Stimulated activated CD4-positive, alpha-beta T cell treated with anti-CD3 and anti-CD28 coated beads, Interleukin-1b, Interleukin-23, amount 100 ng/mL, for 48 hours (primary cell): ENCODE measurements at regions not wholly inside any gene's neighbourhood (a gene's known extent, or its start where the extent isn't known, plus 50 kb on each side); places are given as distances from the start of the nearest gene placed in this dataset.
"Not testable (repeated sequence)": the region's sequence is repeated elsewhere in the genome, so short reads cannot be mapped to it uniquely, and the experiment has no call there.

Source experiments
- DNase-seq: peaks from one replicate; pipeline ENCODE4 v3.0.0-alpha.2; 2020

DNA sequence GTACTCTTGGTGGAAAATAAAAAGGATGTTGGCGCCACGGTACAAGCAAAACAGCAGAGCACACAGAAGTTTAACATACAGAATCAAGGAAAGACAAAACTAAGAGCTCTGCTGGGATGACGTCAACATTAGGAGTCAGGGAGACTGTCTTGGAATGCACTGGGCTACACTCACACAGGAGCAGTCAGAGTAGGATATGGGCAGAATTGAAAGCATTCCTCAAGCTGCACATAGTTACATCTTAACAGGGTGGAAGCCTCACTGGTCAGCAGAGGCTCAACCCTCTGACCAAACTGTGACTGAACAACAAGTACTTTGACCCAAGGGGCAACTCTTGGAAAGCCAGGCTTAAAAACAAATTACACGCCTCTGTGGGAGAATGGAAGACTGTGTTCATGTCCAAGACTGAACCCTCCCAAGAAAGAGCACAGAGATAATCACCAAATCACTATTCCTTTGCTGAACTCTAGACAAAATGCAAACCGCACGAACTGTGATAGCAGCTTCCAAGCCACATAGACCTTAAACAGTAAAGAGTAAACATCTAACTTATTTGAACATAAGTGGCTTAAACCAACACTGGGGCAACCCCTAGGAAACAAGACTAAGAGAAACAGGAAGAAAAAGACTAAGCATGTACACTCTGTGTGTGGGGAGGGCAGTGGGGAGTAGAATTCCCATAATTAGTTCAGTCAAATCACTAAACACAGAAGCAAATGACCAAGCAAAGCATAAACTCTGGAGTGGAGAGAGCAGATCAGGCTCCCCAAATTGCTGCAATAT lies 772.7 kb downstream of the PRELID2 start:
- DNase-seq, result no peak

DNA sequence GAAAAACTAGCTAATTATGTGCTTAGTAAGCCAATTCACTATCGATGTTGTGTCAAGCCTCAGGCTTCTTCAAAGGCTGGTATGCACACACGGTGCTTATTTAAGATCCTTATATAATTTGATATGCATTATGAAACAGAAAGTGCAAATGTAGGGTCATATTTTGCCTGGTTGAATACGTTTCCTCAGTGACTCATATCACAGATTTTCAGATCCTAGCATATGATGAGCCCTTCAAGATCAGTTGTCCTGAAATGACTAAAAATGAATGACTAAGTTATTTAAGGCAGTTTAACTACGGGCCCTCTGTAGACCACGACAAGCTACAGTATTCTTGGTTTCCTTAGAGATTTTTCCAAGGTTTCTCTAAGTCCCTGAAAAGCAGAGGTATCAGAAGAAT lies 778.3 kb downstream of the PRELID2 start:
- no peak for DNase-seq

DNA sequence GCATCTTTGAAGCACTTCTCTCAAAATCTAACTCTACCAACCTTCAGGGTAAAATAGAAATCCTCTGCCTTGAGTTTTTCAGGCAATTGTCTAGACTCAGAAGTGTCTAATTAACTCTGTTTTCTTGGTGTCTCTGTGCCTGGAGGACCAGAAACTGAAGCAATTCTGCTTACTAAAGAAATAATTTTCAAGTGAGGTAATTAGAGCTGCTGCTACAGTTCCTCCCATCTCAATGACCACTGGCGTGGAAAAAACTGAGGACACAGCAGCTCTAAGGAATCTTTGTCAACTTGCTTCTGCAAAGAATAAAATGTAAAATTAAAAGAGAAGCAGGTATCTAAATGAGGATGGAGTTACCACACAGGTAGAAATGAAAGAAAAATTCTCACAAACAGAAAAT lies 785.0 kb downstream of the PRELID2 start:
- no peak for DNase-seq

DNA sequence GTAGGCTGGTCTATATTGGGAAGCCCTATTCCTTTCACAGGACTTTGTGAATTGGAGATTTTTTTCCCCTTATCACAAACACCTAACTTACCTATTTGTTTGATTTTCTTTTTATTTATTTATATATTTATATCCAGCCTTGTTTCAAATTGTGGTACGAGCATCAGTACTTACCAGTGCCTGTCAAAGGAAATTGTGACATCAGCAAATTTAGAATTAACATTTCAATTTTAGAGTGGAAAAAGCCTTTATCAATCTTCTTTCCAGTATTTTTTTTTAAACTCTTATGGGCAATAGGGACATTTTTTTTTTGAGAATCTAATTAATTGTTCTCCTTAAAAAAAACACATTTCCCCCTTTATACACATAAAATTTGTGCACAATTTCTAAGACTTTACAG lies 790.2 kb downstream of the PRELID2 start:
- DNase-seq, result no peak

- DNase-seq, result no peak
Observed at GRCh38 chr5:145028626-145029025, 806.5 kb downstream of the PRELID2 start.

- no peak for DNase-seq
Observed at GRCh38 chr5:145027286-145027685, 807.9 kb downstream of the PRELID2 start.

DNA sequence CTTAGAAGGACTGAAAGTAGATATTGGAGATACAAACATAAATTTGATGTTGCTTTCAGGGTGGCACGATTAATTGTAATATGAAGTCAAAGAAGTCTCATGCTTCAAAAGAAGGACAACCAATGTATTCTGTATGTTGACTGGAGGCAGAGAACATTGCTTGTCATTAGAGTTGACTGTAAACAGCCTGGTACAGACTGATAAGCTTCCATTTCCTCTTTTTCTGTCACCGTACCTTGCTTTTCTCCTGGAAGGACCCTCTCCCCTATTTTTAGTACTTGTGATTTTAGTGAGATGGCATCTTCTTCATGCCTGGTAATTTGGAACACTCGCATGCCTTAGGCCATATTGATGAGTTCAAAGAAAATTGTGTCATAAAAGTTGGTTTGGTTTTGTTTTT lies 809.4 kb downstream of the PRELID2 start:
- DNase-seq, result no peak

DNA sequence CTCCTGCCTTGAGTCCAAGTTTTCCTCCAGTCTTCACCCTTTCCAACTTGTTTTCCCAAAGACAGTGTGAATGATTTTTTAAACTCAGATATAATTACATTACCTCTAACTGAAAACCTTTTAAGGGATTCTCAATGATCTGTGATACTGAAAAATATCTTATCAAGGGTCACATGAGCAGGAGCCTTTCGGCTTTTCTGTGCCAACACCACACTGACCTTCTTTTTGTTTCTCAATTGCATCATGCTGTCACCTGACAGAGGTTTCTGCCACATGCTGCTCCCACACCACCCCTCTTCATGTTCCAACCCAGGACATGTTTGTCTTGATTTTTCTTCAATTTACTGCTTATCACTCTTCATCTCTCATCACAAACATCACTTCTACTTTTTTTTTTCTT lies 820.0 kb downstream of the PRELID2 start:
- DNase-seq, result no peak

- DNase-seq, result no peak
Observed at GRCh38 chr5:145014109-145014508, 821.0 kb downstream of the PRELID2 start.

DNA sequence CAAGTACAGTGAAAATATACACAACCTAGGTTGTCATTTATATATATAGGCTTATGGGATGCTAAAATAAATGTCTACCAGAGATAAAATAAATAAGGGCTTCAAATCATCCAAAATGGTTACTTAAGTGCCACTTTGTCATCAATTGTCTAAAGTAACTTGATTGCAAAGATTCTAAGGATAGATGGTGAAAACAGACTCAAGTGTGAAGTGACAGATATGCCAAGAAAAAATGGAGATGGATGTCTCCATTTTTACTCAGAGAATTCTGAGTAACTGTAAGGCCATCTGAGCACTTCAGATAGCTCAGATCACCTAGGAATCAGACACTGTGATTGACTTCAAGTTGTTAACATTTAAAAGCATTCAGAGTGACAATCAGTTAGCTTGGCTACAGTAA lies 824.3 kb downstream of the PRELID2 start:
- no peak for DNase-seq

GRCh38 chr5:145008876-145009530 lies 826.1 kb downstream of the PRELID2 start:
- DNase-seq, result no peak

- not testable (repeated sequence) for DNase-seq
Observed at GRCh38 chr5:144994356-144994755, 823.7 kb downstream of the KCTD16 start.

DNA sequence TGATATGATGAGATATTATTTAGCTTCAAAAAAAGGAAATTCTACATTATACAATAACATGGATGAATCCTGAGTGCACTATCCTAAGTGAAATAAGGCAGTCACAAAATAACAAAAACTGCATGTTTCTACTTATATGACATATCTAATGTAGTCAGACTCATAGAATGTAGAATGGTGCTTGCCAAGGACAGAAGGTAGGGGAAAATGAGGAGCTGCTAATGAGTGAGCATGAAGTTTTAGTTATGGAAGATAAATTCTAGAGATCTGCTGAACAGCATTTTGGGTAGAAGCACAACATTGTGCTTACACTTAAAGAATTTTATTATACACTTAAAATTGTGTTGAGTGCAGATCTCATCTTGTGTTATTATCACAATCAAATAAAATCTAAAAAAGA lies 812.4 kb downstream of the KCTD16 start:
- no peak for DNase-seq

- no peak for DNase-seq
Observed at GRCh38 chr5:144979516-144980264, 809.0 kb downstream of the KCTD16 start.

- no peak for DNase-seq
Observed at GRCh38 chr5:144972317-144972716, 801.6 kb downstream of the KCTD16 start.

- DNase-seq, result no peak
Observed at GRCh38 chr5:144971108-144971850, 800.6 kb downstream of the KCTD16 start.

- DNase-seq, result no peak
Observed at GRCh38 chr5:144960296-144960695, 789.6 kb downstream of the KCTD16 start.

DNA sequence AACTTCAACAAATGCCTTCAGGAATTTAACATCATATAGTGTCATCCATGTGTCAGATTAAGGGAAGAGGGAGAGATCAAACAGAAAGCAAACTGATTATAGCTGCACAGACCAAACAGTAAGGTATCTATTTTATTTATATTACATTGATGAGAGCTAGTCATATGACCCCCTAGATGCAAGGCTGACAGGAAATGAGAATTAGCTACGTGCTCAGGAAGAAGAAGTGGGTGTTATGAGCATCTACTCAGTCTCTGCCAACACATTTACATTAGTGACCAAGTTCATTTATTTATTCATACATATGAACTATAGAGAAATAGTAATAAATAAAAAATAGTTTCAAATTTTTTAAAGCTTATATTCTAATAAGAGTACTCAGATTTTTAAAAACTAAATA lies 787.3 kb downstream of the KCTD16 start:
- DNase-seq, result no peak

GRCh38 chr5:144950996-144951395 lies 780.3 kb downstream of the KCTD16 start:
- no peak for DNase-seq

DNA sequence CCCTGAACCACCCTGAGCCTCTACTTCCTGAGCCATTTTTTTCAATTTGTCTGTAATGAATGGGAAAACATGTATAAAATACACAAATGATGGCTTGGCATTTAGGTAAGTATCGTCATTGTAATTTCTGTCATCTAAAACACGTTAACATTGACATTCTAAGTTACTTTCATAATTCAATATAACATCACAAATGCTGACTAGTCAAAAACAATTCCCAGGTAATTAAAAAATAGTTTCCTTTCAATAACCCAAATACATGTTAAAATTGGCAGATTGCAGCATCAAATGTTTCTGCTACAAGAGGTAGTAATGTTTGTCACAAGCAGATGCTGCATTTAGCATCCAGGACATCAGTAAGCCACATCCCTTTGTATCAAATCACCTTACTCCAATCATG lies 776.4 kb downstream of the KCTD16 start:
- no peak for DNase-seq

DNA sequence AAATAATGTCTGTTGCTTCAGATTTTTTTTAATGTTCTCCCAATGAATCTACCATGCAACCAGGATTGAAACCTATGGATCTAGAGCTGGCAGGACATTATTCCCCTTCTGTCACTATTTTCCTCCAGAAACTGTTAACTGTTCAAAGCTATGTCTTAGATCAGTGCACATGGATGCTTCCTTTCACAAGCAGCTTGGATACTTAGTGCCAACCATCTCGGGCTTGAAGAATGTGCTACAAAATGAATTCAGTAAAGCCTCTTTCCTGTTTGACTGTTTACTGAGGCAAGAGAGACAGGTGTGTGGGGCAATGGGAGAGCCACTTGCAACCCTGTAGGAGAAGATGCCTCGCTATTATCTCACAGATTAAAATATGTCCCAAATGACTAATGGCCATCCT lies 774.8 kb downstream of the KCTD16 start:
- no peak for DNase-seq

DNA sequence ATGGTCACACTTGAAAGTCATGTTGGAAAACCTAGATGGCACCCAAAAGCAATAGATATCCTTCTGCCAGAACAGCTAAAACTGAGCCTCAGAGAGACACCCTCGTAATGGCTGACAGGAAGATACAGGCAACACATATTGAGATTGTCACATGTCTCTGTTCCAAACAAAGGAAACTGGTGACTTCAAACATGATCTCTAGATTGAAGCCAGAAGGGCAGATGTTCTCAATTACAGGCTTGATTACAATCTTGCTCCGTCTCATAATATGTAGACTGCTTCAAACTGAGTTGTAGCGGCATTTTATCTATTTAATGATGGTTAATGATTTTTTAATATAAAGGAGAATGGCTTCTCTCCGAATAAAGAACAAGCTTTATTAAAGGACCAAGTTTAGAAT lies 774.3 kb downstream of the KCTD16 start:
- DNase-seq, result no peak

DNA sequence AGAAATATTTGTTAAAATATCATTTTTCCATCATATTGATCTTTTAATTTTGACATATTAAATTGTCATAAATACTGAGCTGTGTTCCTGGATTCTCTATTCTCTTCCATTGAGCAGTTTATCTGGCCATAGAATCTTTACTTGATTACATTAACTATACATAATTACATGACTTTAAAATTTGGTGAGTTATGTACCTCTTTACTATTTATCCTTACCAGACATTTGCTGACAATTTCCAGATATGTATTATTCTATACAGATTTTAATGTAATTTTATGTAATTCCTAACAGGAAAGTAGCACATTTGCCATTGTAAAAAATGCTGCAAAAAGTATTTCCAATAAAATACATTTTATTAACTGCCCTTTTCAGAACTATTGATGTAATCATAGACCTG lies 770.3 kb downstream of the KCTD16 start:
- DNase-seq, result no peak
